Adrenal gland (tissue), 5 donors: ENCODE measurements at regions not wholly inside any gene's neighbourhood (a gene's known extent, or its start where the extent isn't known, plus 50 kb on each side); places are given as distances from the start of the nearest gene placed in this dataset.

ENCODE experiments used
- CTCF ChIP-seq, 6 experiments: fragments of 450-650 bp in 4 of 6; fragments of 200-600 bp in 2 of 6; sonication (generic) in 1 of 6; IDR thresholded peaks; 1 replicate in 5 of 6; 2 replicates in 1 of 6; pipeline versions ENCODE4 v1.5.1 to v1.8.0; 2016 to 2021; ENCODE audit warnings: antibody characterized with exemption in 6 of 6, mild to moderate bottlenecking in 2 of 6, moderate library complexity in 1 of 6
- POLR2A ChIP-seq, 2 donors: fragments of 450-650 bp; IDR thresholded peaks; one replicate each; pipeline ENCODE4 v1.6.1; 2017; ENCODE audit warnings: antibody characterized with exemption in 2 of 2, mild to moderate bottlenecking in 2 of 2, moderate library complexity in 1 of 2
- donor health status: DM: no; HTN: no; CAD: no.

- TF ChIP-seq CTCF (IDR thresholded peaks at IDR 0.05) (no peak), POLR2A (IDR thresholded peaks at IDR 0.05) (no peak)
These were observed 126.3 kb upstream of the RPS23 start for GRCh38 chr5:82404382-82404945.
